IMR-90 (cell line): ENCODE measurements at regions not wholly inside any gene's neighbourhood (a gene's known extent, or its start where the extent isn't known, plus 50 kb on each side); places are given as distances from the start of the nearest gene placed in this dataset.

ENCODE experiments used
- ATAC-seq: fragments of 200-7000 bp; cut with Tn5 transposase; 2 replicates; pipeline ENCODE4 v1.9.1; 2020; ENCODE audit warnings: low read depth, mild to moderate bottlenecking, moderate library complexity
- BruUV-seq: library from RNA; stranded (reverse); fragments of 400-500 nt; replicated peaks from 2 replicates; lab custom pipeline; 2021; lab: Mats Ljungman, UMichigan
- CTCF ChIA-PET: fragments of 300-600 bp; formaldehyde crosslinking; extraction: SDS; loops from one replicate; lab custom pipeline; 2021; ENCODE audit warnings: antibody characterized with exemption; lab: Yijun Ruan, JAX
- POLR2A ChIA-PET: fragments of 300-600 bp; sonication (Branson Sonifier 250); formaldehyde crosslinking; loops from one replicate; lab custom pipeline; 2022; ENCODE audit warnings: antibody characterized with exemption; ENCODE audit not compliant: unreplicated experiment; lab: Charles Lee
- DNase-seq: peaks from one replicate; pipeline ENCODE4 v3.0.0; 2013
- H2AFZ ChIP-seq: replicated peaks from 2 replicates; pipeline ENCODE3; 2013; ENCODE audit warnings: low read length, mild to moderate bottlenecking; ENCODE audit not compliant: poor library complexity
- H2AK5ac ChIP-seq: 2 replicates; pipeline ENCODE4 v1.6.1; 2013; ENCODE audit warnings: low read depth, low read length, inconsistent platforms
- H2AK9ac ChIP-seq: replicated peaks from 2 replicates; pipeline ENCODE3; 2013; ENCODE audit warnings: mild to moderate bottlenecking, low read depth, low read length, moderate library complexity; ENCODE audit not compliant: poor library complexity
- H2BK120ac ChIP-seq: 2 replicates; pipeline ENCODE4 v1.6.1; 2013; ENCODE audit warnings: low read depth, low read length, inconsistent platforms
- H2BK15ac ChIP-seq: 3 replicates; pipeline ENCODE4 v1.6.1; 2013; ENCODE audit warnings: low read depth, low read length, inconsistent platforms
- H2BK20ac ChIP-seq: 2 replicates; pipeline ENCODE4 v1.6.1; 2013; ENCODE audit warnings: low read depth, mild to moderate bottlenecking, inconsistent platforms, low read length, moderate library complexity
- H2BK5ac ChIP-seq: 2 replicates; pipeline ENCODE4 v1.6.1; 2013; ENCODE audit warnings: mild to moderate bottlenecking, low read depth, low read length, inconsistent platforms; ENCODE audit not compliant: poor library complexity, severe bottlenecking
- H3K14ac ChIP-seq: replicated peaks from 2 replicates; pipeline ENCODE4 v1.6.1; 2013; ENCODE audit warnings: low read depth, low read length, inconsistent platforms
- H3K18ac ChIP-seq: 2 replicates; pipeline ENCODE4 v1.6.1; 2013; ENCODE audit warnings: low read depth, low read length, control low read depth
- H3K23ac ChIP-seq: 2 replicates; pipeline ENCODE4 v1.6.1; 2013; ENCODE audit warnings: low read depth, low read length, inconsistent platforms
- H3K27ac ChIP-seq: 2 replicates; pipeline ENCODE4 v1.5.1; 2013; ENCODE audit warnings: mild to moderate bottlenecking, control low read depth, low read length; ENCODE audit not compliant: insufficient read depth
- H3K27me3 ChIP-seq: 2 replicates; pipeline ENCODE4 v1.6.1; 2013; ENCODE audit warnings: low read length; ENCODE audit not compliant: control insufficient read depth, insufficient read depth
- H3K36me3 ChIP-seq: 2 replicates; pipeline ENCODE4 v1.6.1; 2013; ENCODE audit warnings: low read length, mixed read lengths; ENCODE audit not compliant: control insufficient read depth, insufficient read depth
- H3K4ac ChIP-seq: 2 replicates; pipeline ENCODE4 v1.6.1; 2013; ENCODE audit warnings: low read depth, low read length, inconsistent platforms
- H3K4me1 ChIP-seq: 2 replicates; pipeline ENCODE4 v1.6.1; 2013; ENCODE audit warnings: low read length, mixed read lengths; ENCODE audit not compliant: control insufficient read depth, insufficient read depth
- H3K4me2 ChIP-seq: 2 replicates; pipeline ENCODE4 v1.6.1; 2013; ENCODE audit warnings: low read depth, mild to moderate bottlenecking, control low read depth, low read length, moderate library complexity
- H3K4me3 ChIP-seq: 2 replicates; pipeline ENCODE4 v1.5.1; 2013; ENCODE audit warnings: low read depth, mild to moderate bottlenecking, control low read depth, low read length, moderate library complexity; ENCODE audit not compliant: insufficient read depth
- H3K56ac ChIP-seq: 2 replicates; pipeline ENCODE4 v1.6.1; 2013; ENCODE audit warnings: low read length, inconsistent platforms; ENCODE audit not compliant: insufficient read depth; ENCODE audit errors: extremely low read depth
- H3K79me1 ChIP-seq, 2 experiments: 2 replicates each; pipeline ENCODE4 v1.6.1; 2013; ENCODE audit warnings: low read length in 2 of 2, inconsistent platforms in 1 of 2, low read depth in 1 of 2
- H3K9ac ChIP-seq: 2 replicates; pipeline ENCODE4 v1.6.1; 2013; ENCODE audit warnings: low read depth, low read length, control low read depth
- H3K9me1 ChIP-seq: 2 replicates; pipeline ENCODE4 v1.6.1; 2013; ENCODE audit warnings: low read length, inconsistent platforms; ENCODE audit not compliant: insufficient read depth
- H3K9me3 ChIP-seq: 2 replicates; pipeline ENCODE4 v1.6.1; 2013; ENCODE audit warnings: low read length; ENCODE audit not compliant: control insufficient read depth, insufficient read depth
- H4K20me1 ChIP-seq: 2 replicates; pipeline ENCODE4 v1.6.1; 2013; ENCODE audit warnings: low read length, inconsistent platforms; ENCODE audit not compliant: insufficient read depth
- H4K5ac ChIP-seq: 2 replicates; pipeline ENCODE4 v1.6.1; 2013; ENCODE audit warnings: mild to moderate bottlenecking, low read depth, low read length, control low read depth
- H4K8ac ChIP-seq, 2 experiments: 2 replicates each; pipeline ENCODE4 v1.6.1; 2013; ENCODE audit warnings: low read depth in 2 of 2, low read length in 2 of 2, control low read depth in 1 of 2, inconsistent platforms in 1 of 2
- H4K91ac ChIP-seq: 2 replicates; pipeline ENCODE4 v1.6.1; 2013; ENCODE audit warnings: low read depth, low read length, inconsistent platforms; ENCODE audit not compliant: insufficient read depth
- CEBPB ChIP-seq: IDR thresholded peaks from 2 replicates; pipeline ENCODE4 v1.6.1; 2012; ENCODE audit warnings: low read depth, low read length, improper control_type of control experiment
- CTCF ChIP-seq: conservative IDR thresholded peaks from 2 replicates; pipeline ENCODE4 v1.5.1; 2012; ENCODE audit warnings: mild to moderate bottlenecking, low read depth, low read length, improper control_type of control experiment
- ELK1 ChIP-seq: fragments of 150-350 bp; IDR thresholded peaks from 2 replicates; pipeline ENCODE4 v1.6.1; 2016; ENCODE audit warnings: low read depth, mild to moderate bottlenecking, low read length, moderate library complexity, borderline replicate concordance
- FOS ChIP-seq: fragments of 150-350 bp; IDR thresholded peaks from 2 replicates; pipeline ENCODE4 v1.6.1; 2016; ENCODE audit warnings: low read depth, low read length
- MAFK ChIP-seq: IDR thresholded peaks from 2 replicates; pipeline ENCODE4 v1.6.1; 2012; ENCODE audit warnings: low read depth, low read length, improper control_type of control experiment
- MAZ ChIP-seq: IDR thresholded peaks from 2 replicates; pipeline ENCODE4 v1.6.1; 2012; ENCODE audit warnings: low read depth, mild to moderate bottlenecking, low read length, improper control_type of control experiment, moderate library complexity, borderline replicate concordance
- POLR2A ChIP-seq: IDR thresholded peaks from 2 replicates; pipeline ENCODE4 v1.6.1; 2012; ENCODE audit warnings: mild to moderate bottlenecking, low read depth, low read length
- RAD21 ChIP-seq: IDR thresholded peaks from 2 replicates; pipeline ENCODE4 v1.6.1; 2012; ENCODE audit warnings: low read length, improper control_type of control experiment
- RCOR1 ChIP-seq: IDR thresholded peaks from 2 replicates; pipeline ENCODE4 v1.6.1; 2012; ENCODE audit warnings: mild to moderate bottlenecking, low read length, improper control_type of control experiment; ENCODE audit not compliant: insufficient replicate concordance
- SMC3 ChIP-seq: fragments of 150-350 bp; IDR thresholded peaks from 2 replicates; pipeline ENCODE4 v1.6.1; 2016; ENCODE audit warnings: low read depth, mild to moderate bottlenecking, antibody characterized with exemption, low read length, moderate library complexity
- WGBS, 2 experiments: methylation state at CpG; one replicate each; pipeline versions ENCODE4 v1.1.5 to v1.1.7; 2013; ENCODE audit warnings: missing lambda C conversion rate in 2 of 2; ENCODE audit not compliant: insufficient read length in 1 of 2; ENCODE audit errors: extremely low coverage in 2 of 2; 5-methylcytosine and 5-hydroxymethylcytosine counted together
- dilution Hi-C: fragments of 300-500 bp; cut with HindIII; formaldehyde crosslinking; loops from one replicate; pipeline ENCODE4 v1.14.3; 2018; ENCODE audit warnings: low sequenced_read_pairs; ENCODE audit not compliant: unreplicated experiment
- in situ Hi-C: fragments of 300-500 bp; cut with MboI; formaldehyde crosslinking; loops from 3 replicates; pipeline ENCODE4 v1.14.3; 2019; ENCODE audit warnings: low sequenced_read_pairs, inconsistent platforms, mixed read lengths
- intact Hi-C: fragments of 100-400 bp; cut with micrococcal nuclease; formaldehyde crosslinking; loops from 2 replicates; pipeline ENCODE4 v1.10.0; 2022

- 20% methylated on average over 1 of the region's 5 CpGs; no CpG with 5 or more reads in 1 of the 2 experiments for WGBS, 2 experiments
- no peak for DNase-seq
Measured at GRCh38 chr5:141784529-141784928, 93.7 kb downstream of the PCDH1 start.

More at GRCh38 chr5:141784529-141784928, 93.7 kb downstream of the PCDH1 start:
- no peak overlapping the region for H3K56ac ChIP-seq
- intact Hi-C loops: no loop called here
- no peaks in the 10 kb centered on the region for H3K9me3 ChIP-seq
- no peak overlapping the region for H2AK9ac ChIP-seq
- H3K23ac ChIP-seq: no peak overlapping the region
- no peak overlapping the region for H2BK5ac ChIP-seq
- dilution Hi-C loops: no loop called here
- no peaks in the 10 kb centered on the region for H3K79me1 ChIP-seq
- H3K9ac ChIP-seq: no peak overlapping the region
- H4K20me1 ChIP-seq: no peaks in the 10 kb centered on the region
- in situ Hi-C loops: no loop called here
- no peak overlapping the region for H3K18ac ChIP-seq
- H3K4ac ChIP-seq: no peak overlapping the region
- no peak overlapping the region for H4K8ac ChIP-seq
- no peak overlapping the region for H2AK5ac ChIP-seq
- TF ChIP-seq CTCF (no peak), CEBPB (no peak), POLR2A (no peak), RAD21 (no peak), ELK1 (no peak), RCOR1 (no peak), MAFK (no peak), MAZ (no peak), FOS (no peak), SMC3 (no peak)
- no peak overlapping the region for H3K4me2 ChIP-seq
- H2AFZ ChIP-seq: no peak overlapping the region
- no peak overlapping the region for H2BK20ac ChIP-seq
- H3K4me3 ChIP-seq: no peak overlapping the region
- peaks cover 61% of the 10 kb centered on the region for H3K27me3 ChIP-seq
- H4K91ac ChIP-seq: no peak overlapping the region
- POLR2A ChIA-PET: no interaction called here
- H3K36me3 ChIP-seq: no peaks in the 10 kb centered on the region
- no peak overlapping the region for H2BK15ac ChIP-seq
- BruUV-seq: no TSS peak
- no peak overlapping the region for H3K27ac ChIP-seq
- no peak overlapping the region for H3K14ac ChIP-seq
- no peak overlapping the region for H4K5ac ChIP-seq
- no peak for ATAC-seq
- no peaks in the 10 kb centered on the region for H3K4me1 ChIP-seq
- CTCF ChIA-PET: no interaction called here
- no peak overlapping the region for H2BK120ac ChIP-seq
- no peaks in the 10 kb centered on the region for H3K9me1 ChIP-seq
